Fibroblast of skin of right biceps (primary cell): ENCODE measurements at regions not wholly inside any gene's neighbourhood (a gene's known extent, or its start where the extent isn't known, plus 50 kb on each side); places are given as distances from the start of the nearest gene placed in this dataset.
"Not testable (repeated sequence)": the region's sequence is repeated elsewhere in the genome, so short reads cannot be mapped to it uniquely, and the experiment has no call there.

Experiments
- DNase-seq: peaks from one replicate; pipeline ENCODE4 v3.0.0-alpha.2; 2013

GRCh38 chr12:59344224-59344623 is 251.6 kb upstream of the SLC16A7 start:
- DNase-seq: no peak

GRCh38 chr12:59329462-59329861 is 266.4 kb upstream of the SLC16A7 start:
- DNase-seq: no peak

GRCh38 chr12:59328395-59329075 is 267.3 kb upstream of the SLC16A7 start:
- DNase-seq: not testable (repeated sequence)

- DNase-seq: not testable (repeated sequence)
Observed at GRCh38 chr12:59326457-59326856, 269.4 kb upstream of the SLC16A7 start.

GRCh38 chr12:59322473-59322872 is 273.4 kb upstream of the SLC16A7 start:
- no peak for DNase-seq

GRCh38 chr12:59321278-59321677 is 274.6 kb upstream of the SLC16A7 start:
- no peak for DNase-seq

DNA sequence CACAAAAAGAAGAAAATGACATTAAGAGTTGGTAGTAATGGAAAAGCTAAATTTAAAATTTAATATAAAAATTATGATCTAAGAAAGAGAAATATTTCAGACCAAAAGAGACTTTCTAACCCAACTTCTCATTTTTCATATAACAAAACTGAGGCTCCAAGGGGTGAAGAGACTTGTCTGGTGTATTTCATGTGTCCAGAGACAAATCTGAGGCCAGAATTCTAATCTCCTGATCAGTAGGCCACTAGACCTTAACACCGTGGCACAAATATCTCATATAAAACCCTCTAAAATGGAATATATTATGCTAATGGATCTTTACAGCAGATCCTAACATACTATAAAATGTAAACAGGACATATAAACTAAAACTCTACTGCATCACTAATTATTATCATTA is 275.7 kb upstream of the SLC16A7 start:
- no peak for DNase-seq

GRCh38 chr12:59318940-59319339 is 276.9 kb upstream of the SLC16A7 start:
- no peak for DNase-seq

- DNase-seq: no peak
Observed at GRCh38 chr12:59317598-59317997, 278.2 kb upstream of the SLC16A7 start.

GRCh38 chr12:59316938-59317337 is 278.9 kb upstream of the SLC16A7 start:
- DNase-seq: no peak

DNA sequence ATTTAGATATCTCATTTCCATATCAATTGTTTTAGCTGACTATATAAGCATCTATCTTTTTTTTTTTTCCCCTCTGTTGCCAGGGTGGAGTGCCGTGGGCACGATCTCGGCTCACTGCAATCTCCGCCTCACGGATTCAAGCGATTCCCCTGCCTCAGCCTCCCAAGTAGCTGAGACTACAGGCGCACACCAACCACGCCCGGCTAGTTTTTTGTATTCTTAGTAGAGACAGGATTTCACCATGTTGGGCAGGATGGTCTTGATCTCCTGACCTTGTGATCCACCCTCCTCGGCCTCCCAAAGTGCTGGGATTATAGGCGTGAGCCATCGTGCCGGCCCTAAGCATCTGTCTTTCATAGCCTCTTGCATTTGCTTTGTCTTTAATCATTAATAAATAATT is 279.5 kb upstream of the SLC16A7 start:
- DNase-seq: not testable (repeated sequence)

DNA sequence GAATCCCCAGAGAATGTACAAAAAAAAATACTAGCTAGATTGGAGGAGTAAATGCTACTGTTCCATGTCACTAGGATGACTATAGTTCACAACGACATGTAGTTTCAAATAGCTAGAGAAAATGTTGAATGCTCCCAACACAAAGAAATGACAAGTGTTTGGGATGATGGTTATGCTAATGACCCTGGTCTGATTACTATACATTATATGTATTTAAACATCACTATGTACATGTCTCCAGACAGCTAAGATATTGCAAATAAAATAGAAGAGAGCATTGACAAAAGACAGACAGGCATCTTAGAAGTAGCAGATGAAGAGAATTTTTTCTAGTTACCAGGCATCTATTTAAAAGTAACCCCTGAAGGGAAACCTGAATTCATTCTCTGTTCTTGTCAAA is 281.6 kb upstream of the SLC16A7 start:
- no peak for DNase-seq

GRCh38 chr12:59304077-59304721 is 291.6 kb upstream of the SLC16A7 start:
- no peak for DNase-seq

DNA sequence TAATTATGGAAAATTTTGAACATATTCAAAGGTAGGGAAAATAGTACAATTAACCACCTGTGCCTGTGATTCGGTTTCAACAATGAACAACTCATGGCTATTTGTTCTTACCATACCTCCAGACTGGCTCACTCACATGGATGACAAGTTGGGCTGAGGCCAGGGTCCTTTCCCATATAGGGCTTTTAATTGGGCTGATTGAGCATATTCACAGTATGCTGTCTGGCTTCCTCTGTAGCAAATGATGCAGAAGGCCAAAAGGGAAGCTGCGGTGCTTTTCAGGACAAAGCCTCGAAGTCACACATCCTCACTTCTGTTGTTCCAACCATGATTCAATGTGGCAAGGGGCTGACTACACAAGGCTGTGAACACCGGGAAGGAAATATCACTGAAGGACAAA is 297.5 kb upstream of the SLC16A7 start:
- DNase-seq: no peak

GRCh38 chr12:59294221-59294620 is 301.6 kb upstream of the SLC16A7 start:
- DNase-seq: no peak

DNA sequence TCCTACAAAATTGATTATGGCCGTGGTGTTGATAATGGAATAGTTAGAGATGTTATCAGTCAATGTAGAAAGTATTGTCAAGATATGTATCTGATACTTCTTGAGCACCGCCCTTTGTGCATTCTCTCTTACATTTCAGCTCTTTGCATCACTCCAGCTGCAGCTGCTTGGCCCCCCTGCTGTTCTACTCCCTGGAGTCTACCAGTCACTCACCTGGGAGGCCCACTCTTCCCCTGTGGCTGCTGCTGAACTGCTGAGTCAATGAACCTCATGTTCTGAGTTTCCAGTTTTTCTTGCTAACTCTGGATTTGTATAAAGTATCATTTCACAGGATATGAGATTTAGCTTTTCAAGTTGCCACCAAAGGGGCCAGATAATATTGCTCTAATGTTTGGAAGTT is 312.8 kb upstream of the SLC16A7 start:
- no peak for DNase-seq

DNA sequence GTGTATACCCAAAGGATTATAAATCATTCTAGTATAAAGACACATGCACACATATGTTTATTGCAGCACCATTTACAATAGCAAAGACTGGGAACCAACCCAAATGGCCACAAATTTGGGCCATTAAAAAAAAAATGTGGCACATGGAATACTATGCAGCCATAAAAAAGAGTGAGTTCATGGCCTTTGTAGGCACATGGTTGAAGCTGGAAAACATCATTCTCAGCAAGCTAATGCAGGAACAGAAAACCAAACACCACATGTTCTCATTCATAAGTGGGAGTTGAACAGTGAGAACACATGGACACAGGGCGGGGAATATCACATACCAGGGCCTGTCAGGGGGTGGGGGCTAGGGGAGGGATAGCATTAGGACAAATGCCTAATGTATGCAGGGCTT is 322.3 kb upstream of the SLC16A7 start:
- not testable (repeated sequence) for DNase-seq

GRCh38 chr12:59268295-59268809 is 327.5 kb upstream of the SLC16A7 start:
- DNase-seq: no peak

DNA sequence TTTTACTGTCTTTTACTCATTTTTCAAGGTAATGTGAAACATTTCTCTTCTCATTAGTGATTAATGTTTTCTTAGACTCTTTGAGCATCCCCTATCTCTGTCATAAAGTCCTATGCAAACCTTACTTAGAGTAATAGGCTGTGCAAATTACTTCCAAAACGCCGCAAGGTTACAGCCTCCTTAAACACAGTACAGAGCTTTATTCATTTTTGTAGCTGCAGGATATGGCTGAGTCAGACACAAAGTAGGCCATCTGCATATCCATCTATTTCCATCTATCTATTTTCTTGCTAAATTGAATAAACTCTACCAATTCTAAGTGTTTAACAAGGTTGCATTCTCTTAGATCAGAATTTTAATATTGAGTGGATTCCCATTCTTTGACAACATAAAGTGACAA is 335.6 kb upstream of the SLC16A7 start:
- no peak for DNase-seq

DNA sequence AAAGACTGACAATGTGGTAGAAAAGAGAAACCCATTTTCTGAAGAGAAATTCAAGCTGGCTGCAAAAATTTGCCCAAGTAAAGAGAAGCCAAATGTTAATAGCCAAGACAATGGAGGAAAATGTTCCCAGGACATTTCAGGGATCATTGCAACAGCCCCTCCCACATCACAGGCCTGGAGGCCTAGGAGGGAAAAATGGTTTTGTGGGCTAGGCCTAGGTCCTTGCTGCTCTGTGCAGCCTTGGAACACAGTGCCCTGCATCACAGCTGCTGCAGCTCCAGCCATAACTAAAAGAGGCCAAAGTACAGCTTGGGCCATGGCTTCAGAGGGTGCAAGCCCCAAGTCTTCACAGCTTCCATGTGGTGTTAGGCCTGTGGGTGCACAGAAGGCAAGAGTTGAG is 332.4 kb upstream of the LRIG3 start:
- DNase-seq: no peak

DNA sequence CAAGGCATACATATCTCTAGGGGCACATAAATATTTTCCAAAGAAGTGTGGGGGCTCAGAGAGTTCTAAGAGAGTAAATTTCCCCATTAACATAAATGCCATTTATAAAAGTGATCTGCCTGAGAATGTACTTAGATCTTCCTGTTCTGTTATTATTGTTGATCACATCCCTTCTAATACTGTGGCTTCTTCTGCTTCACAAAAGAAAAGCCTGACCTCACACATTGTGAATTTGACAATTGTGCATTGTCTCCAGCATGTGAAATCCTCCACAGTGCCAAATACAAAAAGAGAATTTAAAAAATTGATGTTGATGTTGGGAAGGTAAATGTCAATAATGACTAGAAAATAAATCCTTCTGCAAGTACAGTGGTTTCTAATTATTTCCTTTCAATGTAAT is 330.5 kb upstream of the LRIG3 start:
- no peak for DNase-seq

DNA sequence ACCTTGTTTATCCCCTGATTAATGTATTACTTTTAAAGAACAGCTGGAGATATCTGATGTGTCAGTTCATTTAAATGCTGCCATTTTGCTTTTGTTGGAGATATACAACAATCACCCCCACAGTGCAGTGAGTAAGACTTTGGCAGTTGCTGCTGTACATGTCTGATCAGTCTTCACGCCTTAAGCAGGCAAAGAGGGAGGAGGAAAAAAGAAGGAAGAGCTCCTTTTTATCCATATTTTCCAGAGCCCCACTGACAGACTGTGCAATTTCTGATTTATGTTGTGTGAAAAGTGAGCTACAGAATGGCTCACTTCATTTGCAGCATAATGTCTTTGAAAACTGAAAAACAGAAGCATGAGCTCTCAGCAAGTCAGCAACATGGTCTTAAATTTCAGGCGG is 319.7 kb upstream of the LRIG3 start:
- DNase-seq: no peak

DNA sequence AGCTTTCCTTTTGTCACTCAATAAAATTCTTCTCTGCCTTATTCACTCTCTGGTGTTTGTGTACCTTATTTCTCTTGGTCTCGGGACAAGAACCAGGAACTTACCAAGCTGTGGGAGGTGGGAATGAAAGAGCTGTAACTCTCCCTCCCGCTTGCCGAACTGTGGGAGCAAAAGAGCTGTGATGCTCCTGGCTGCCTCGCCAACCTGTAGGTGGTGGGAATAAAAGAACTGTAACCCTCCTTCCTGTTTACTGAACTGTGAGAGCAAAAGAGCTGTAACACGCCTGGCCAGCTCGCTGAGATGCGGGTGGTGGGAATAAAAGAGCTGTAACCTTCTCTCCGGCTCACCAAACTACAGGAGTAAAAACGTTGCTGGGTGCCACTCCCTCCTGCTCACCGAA is 314.1 kb upstream of the LRIG3 start:
- DNase-seq: no peak

GRCh38 chr12:59230334-59230733 is 310.0 kb upstream of the LRIG3 start:
- no peak for DNase-seq

DNA sequence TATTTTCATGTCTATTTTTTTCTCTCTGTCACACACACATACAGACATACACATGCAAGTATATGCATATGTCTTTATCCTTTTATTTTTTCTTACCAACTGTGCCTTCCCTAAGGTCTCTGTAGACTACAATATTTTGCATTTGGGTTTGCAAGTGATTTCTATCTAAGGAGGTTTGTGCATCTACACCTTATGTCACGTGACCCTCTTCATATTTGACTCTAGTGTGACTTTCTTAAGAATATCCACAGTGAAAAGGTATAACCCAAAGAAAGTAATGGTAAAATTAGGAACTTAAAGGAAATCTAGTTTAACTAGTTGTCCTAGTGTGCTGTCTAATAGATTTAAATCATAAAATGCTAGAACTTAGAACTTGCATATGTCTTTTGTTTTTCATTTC is 298.8 kb upstream of the LRIG3 start:
- DNase-seq: no peak
